ENCODE measurements at regions not wholly inside any gene's neighbourhood (a gene's known extent, or its start where the extent isn't known, plus 50 kb on each side); places are given as distances from the start of the nearest gene placed in this dataset.

DNA sequence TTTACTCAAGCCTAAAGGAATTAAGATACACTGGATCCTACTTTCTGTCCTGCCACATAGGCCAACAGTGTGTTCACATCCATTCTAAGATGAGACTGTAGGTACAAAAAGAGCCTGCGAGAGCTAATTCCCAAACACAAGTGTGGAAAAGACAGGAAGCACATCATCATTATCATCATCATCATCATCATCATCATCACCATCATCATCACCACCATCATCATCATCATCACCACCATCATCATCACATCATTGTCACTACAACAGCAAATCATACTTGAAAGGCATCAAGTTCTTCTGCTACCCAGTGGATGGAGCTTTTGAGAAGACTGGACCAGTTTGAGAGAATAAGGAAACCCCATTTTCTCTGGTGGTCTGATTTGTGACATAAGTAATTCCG, 268.1 kb downstream of the HS3ST3A1 start:
- TF ChIP-seq, protein P1, sequence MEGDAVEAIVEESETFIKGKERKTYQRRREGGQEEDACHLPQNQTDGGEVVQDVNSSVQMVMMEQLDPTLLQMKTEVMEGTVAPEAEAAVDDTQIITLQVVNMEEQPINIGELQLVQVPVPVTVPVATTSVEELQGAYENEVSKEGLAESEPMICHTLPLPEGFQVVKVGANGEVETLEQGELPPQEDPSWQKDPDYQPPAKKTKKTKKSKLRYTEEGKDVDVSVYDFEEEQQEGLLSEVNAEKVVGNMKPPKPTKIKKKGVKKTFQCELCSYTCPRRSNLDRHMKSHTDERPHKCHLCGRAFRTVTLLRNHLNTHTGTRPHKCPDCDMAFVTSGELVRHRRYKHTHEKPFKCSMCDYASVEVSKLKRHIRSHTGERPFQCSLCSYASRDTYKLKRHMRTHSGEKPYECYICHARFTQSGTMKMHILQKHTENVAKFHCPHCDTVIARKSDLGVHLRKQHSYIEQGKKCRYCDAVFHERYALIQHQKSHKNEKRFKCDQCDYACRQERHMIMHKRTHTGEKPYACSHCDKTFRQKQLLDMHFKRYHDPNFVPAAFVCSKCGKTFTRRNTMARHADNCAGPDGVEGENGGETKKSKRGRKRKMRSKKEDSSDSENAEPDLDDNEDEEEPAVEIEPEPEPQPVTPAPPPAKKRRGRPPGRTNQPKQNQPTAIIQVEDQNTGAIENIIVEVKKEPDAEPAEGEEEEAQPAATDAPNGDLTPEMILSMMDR (IDR thresholded peaks at IDR 0.05), result no peak
- TF ChIP-seq POLR2A (IDR thresholded peaks at IDR 0.05), result no peak

Data from heart left ventricle (tissue), 13 donors.